GM23338 (cell line): ENCODE measurements at regions not wholly inside any gene's neighbourhood (a gene's known extent, or its start where the extent isn't known, plus 50 kb on each side); places are given as distances from the start of the nearest gene placed in this dataset.

ENCODE experiments used
- ATAC-seq: fragments of 200-7000 bp; cut with Tn5 transposase; 3 replicates; pipeline ENCODE4 v1.9.1; 2020
- DNase-seq: peaks from one replicate; pipeline ENCODE4 v3.0.0-alpha.2; 2015; ENCODE audit warnings: low spot score
- H2AFZ ChIP-seq: fragments of 200-600 bp; sonication (generic); 2 replicates; pipeline ENCODE4 v1.8.0; 2016; ENCODE audit warnings: antibody characterized with exemption, mild to moderate bottlenecking, moderate library complexity
- H3F3A ChIP-seq: fragments of 200-600 bp; sonication (generic); replicated peaks from 2 replicates; pipeline ENCODE4 v1.8.0; 2017; ENCODE audit warnings: antibody characterized with exemption, mixed run types, low read depth
- H3K27ac ChIP-seq: fragments of 200-600 bp; sonication (generic); 2 replicates; pipeline ENCODE4 v1.6.1; 2016; ENCODE audit warnings: low read depth
- H3K27me3 ChIP-seq: fragments of 200-600 bp; sonication (generic); 2 replicates; pipeline ENCODE4 v1.8.0; 2016; ENCODE audit warnings: mild to moderate bottlenecking, mixed run types, moderate library complexity; ENCODE audit not compliant: insufficient read depth
- H3K36me3 ChIP-seq: fragments of 200-600 bp; sonication (generic); 2 replicates; pipeline ENCODE4 v1.8.0; 2016; ENCODE audit warnings: mild to moderate bottlenecking; ENCODE audit not compliant: insufficient read depth
- H3K4me1 ChIP-seq: fragments of 200-600 bp; sonication (generic); 2 replicates; pipeline ENCODE4 v1.8.0; 2016; ENCODE audit warnings: mild to moderate bottlenecking, moderate library complexity; ENCODE audit not compliant: insufficient read depth
- H3K4me2 ChIP-seq: fragments of 200-600 bp; sonication (generic); 2 replicates; pipeline ENCODE4 v1.7.1; 2017; ENCODE audit warnings: mixed run types
- H3K4me3 ChIP-seq: fragments of 200-600 bp; sonication (generic); 2 replicates; pipeline ENCODE4 v1.6.1; 2016; ENCODE audit warnings: mixed run types
- H3K79me2 ChIP-seq: fragments of 200-600 bp; sonication (generic); replicated peaks from 2 replicates; pipeline ENCODE4 v1.8.0; 2017; ENCODE audit warnings: mild to moderate bottlenecking; ENCODE audit not compliant: insufficient read depth
- H3K9me2 ChIP-seq: fragments of 200-600 bp; sonication (generic); 2 replicates; pipeline ENCODE4 v1.8.0; 2017; ENCODE audit not compliant: insufficient read depth
- H4K20me1 ChIP-seq: fragments of 200-600 bp; sonication (generic); replicated peaks from 2 replicates; pipeline ENCODE4 v1.8.0; 2017; ENCODE audit warnings: mild to moderate bottlenecking; ENCODE audit not compliant: insufficient read depth
- H3K27ac Mint-ChIP-seq: 2 replicates; pipeline ENCODE4 v1.8.0; 2020; ENCODE audit warnings: inconsistent platforms, mild to moderate bottlenecking, moderate library complexity, mixed read lengths
- H3K27me3 Mint-ChIP-seq: 3 replicates; pipeline ENCODE4 v1.8.0; 2022; ENCODE audit warnings: low read depth, mild to moderate bottlenecking, moderate library complexity, mixed read lengths, inconsistent platforms; ENCODE audit not compliant: insufficient read depth, poor library complexity
- H3K36me3 Mint-ChIP-seq: 3 replicates; pipeline ENCODE4 v1.8.0; 2021; ENCODE audit warnings: low read depth, mild to moderate bottlenecking, inconsistent platforms, moderate library complexity, mixed read lengths
- H3K4me1 Mint-ChIP-seq: 3 replicates; pipeline ENCODE4 v1.8.0; 2020; ENCODE audit warnings: mild to moderate bottlenecking, inconsistent platforms, mixed read lengths
- H3K4me3 Mint-ChIP-seq: 3 replicates; pipeline ENCODE4 v1.8.0; 2021; ENCODE audit warnings: moderate library complexity, mild to moderate bottlenecking, inconsistent platforms, mixed read lengths
- H3K9me3 Mint-ChIP-seq: 3 replicates; pipeline ENCODE4 v1.8.0; 2020; ENCODE audit warnings: moderate library complexity, mild to moderate bottlenecking, inconsistent platforms, mixed read lengths
- CREB1 ChIP-seq: fragments of 250-450 bp; sonication (Bioruptor Pico); IDR thresholded peaks from 2 replicates; pipeline ENCODE4 v1.5.0; 2020; ENCODE audit warnings: low read depth, mild to moderate bottlenecking, moderate library complexity
- EZH2 ChIP-seq: fragments of 200-600 bp; sonication (generic); IDR thresholded peaks from one replicate; pipeline ENCODE4 v1.8.0; 2017; ENCODE audit warnings: antibody characterized with exemption, mild to moderate bottlenecking, low read depth; ENCODE audit not compliant: unreplicated experiment
- EZH2phosphoT487 ChIP-seq: fragments of 200-600 bp; sonication (generic); IDR thresholded peaks from one replicate; pipeline ENCODE4 v1.8.1; 2018; ENCODE audit warnings: antibody characterized with exemption; ENCODE audit not compliant: unreplicated experiment
- JUNB ChIP-seq: IDR thresholded peaks from one replicate; pipeline ENCODE4 v1.6.1; 2016; ENCODE audit warnings: antibody characterized with exemption; ENCODE audit not compliant: unreplicated experiment
- NANOG ChIP-seq: IDR thresholded peaks from 2 replicates; pipeline ENCODE4 v1.6.1; 2016; ENCODE audit warnings: antibody characterized with exemption, borderline replicate concordance
- POLR2AphosphoS5 ChIP-seq: IDR thresholded peaks from 2 replicates; pipeline ENCODE4 v1.6.1; 2016; ENCODE audit warnings: antibody characterized with exemption, low read depth
- STAT1 ChIP-seq: IDR thresholded peaks from one replicate; pipeline ENCODE4 v1.6.1; 2016; ENCODE audit warnings: antibody characterized with exemption; ENCODE audit not compliant: unreplicated experiment
- ZNF114 ChIP-seq: fragments of 250-450 bp; sonication (Bioruptor Pico); IDR thresholded peaks from 2 replicates; pipeline ENCODE4 v1.5.0; 2020; ENCODE audit warnings: mild to moderate bottlenecking, moderate library complexity
- ZNF331 ChIP-seq: fragments of 250-450 bp; sonication (Bioruptor Pico); IDR thresholded peaks from 2 replicates; pipeline ENCODE4 v1.5.0; 2020; ENCODE audit warnings: low read depth, mild to moderate bottlenecking, moderate library complexity
- TF ChIP-seq, protein P1 (sequence below), 2 experiments: fragments of 200-600 bp in 1 of 2; sonication (generic) in 1 of 2; conservative IDR thresholded peaks; 2 replicates each; pipeline versions ENCODE4 v1.5.1 to v1.6.1; 2016 to 2017; ENCODE audit warnings: antibody characterized with exemption in 2 of 2, low read depth in 2 of 2, mild to moderate bottlenecking in 2 of 2, moderate library complexity in 1 of 2
- TF ChIP-seq, protein P2 (sequence below): IDR thresholded peaks from one replicate; pipeline ENCODE4 v1.6.1; 2018; ENCODE audit warnings: antibody characterized with exemption; ENCODE audit not compliant: unreplicated experiment
- TF ChIP-seq, protein P3 (sequence below): IDR thresholded peaks from 2 replicates; pipeline ENCODE4 v1.6.1; 2016; ENCODE audit warnings: antibody characterized with exemption
- TF ChIP-seq, protein P4 (sequence below): fragments of 250-450 bp; sonication (Bioruptor Pico); IDR thresholded peaks from 2 replicates; pipeline ENCODE4 v1.5.0; 2020; ENCODE audit warnings: mild to moderate bottlenecking, moderate library complexity

DNA sequence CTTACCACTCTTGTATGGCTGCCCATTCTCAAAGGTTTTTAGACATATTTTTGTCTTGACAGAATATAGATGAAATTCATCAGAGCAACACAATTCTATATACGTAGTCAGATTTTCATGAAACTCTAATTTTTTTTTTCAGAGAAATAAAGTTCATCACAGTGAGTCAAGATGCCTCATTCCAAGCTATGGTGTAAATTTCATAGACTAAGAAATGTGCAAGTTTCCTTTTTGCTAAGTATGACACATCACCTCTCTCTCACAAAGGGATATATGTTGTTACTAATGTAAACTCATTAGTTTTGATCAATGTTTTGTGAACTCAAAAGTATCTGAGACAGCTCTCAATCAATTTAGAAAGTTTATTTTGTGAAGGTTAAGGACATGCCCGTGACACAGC lies 60.4 kb upstream of the ATXN3L start:
- Mint-ChIP-seq H3K9me3 (no peaks in the 10 kb centered on the region), H3K4me1 (peaks cover 20% of the 10 kb centered on the region; the same call in 2 of the 3 replicates), H3K36me3 (no peaks in the 10 kb centered on the region), H3K4me3 (no peak overlapping the region), H3K27ac (no peak overlapping the region), H3K27me3 (peaks cover 4% of the 10 kb centered on the region)
- no peaks in the 10 kb centered on the region for H3K27me3 ChIP-seq
- H3K4me1 ChIP-seq, result no peaks in the 10 kb centered on the region
- no peaks in the 10 kb centered on the region for H3K9me2 ChIP-seq
- no peak overlapping the region for H3K27ac ChIP-seq
- no peak for ATAC-seq
- H3K79me2 ChIP-seq, result no peaks in the 10 kb centered on the region
- H3K36me3 ChIP-seq, result no peaks in the 10 kb centered on the region
- H4K20me1 ChIP-seq, result no peaks in the 10 kb centered on the region
- TF ChIP-seq, protein P1, sequence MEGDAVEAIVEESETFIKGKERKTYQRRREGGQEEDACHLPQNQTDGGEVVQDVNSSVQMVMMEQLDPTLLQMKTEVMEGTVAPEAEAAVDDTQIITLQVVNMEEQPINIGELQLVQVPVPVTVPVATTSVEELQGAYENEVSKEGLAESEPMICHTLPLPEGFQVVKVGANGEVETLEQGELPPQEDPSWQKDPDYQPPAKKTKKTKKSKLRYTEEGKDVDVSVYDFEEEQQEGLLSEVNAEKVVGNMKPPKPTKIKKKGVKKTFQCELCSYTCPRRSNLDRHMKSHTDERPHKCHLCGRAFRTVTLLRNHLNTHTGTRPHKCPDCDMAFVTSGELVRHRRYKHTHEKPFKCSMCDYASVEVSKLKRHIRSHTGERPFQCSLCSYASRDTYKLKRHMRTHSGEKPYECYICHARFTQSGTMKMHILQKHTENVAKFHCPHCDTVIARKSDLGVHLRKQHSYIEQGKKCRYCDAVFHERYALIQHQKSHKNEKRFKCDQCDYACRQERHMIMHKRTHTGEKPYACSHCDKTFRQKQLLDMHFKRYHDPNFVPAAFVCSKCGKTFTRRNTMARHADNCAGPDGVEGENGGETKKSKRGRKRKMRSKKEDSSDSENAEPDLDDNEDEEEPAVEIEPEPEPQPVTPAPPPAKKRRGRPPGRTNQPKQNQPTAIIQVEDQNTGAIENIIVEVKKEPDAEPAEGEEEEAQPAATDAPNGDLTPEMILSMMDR (conservative IDR thresholded peaks at IDR 0.05; ENCODE audit: low read depth in 2 of 2), result no peak
- TF ChIP-seq POLR2AphosphoS5 (no peak), ZNF114 (CRISPR knock-in tag) (no peak), EZH2 (no peak), NANOG (no peak), JUNB (no peak), CREB1 (CRISPR knock-in tag) (no peak), STAT1 (no peak), ZNF331 (CRISPR knock-in tag) (no peak), EZH2phosphoT487 (no peak)
- TF ChIP-seq, protein P2, sequence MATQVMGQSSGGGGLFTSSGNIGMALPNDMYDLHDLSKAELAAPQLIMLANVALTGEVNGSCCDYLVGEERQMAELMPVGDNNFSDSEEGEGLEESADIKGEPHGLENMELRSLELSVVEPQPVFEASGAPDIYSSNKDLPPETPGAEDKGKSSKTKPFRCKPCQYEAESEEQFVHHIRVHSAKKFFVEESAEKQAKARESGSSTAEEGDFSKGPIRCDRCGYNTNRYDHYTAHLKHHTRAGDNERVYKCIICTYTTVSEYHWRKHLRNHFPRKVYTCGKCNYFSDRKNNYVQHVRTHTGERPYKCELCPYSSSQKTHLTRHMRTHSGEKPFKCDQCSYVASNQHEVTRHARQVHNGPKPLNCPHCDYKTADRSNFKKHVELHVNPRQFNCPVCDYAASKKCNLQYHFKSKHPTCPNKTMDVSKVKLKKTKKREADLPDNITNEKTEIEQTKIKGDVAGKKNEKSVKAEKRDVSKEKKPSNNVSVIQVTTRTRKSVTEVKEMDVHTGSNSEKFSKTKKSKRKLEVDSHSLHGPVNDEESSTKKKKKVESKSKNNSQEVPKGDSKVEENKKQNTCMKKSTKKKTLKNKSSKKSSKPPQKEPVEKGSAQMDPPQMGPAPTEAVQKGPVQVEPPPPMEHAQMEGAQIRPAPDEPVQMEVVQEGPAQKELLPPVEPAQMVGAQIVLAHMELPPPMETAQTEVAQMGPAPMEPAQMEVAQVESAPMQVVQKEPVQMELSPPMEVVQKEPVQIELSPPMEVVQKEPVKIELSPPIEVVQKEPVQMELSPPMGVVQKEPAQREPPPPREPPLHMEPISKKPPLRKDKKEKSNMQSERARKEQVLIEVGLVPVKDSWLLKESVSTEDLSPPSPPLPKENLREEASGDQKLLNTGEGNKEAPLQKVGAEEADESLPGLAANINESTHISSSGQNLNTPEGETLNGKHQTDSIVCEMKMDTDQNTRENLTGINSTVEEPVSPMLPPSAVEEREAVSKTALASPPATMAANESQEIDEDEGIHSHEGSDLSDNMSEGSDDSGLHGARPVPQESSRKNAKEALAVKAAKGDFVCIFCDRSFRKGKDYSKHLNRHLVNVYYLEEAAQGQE, result no peak
- TF ChIP-seq, protein P3, sequence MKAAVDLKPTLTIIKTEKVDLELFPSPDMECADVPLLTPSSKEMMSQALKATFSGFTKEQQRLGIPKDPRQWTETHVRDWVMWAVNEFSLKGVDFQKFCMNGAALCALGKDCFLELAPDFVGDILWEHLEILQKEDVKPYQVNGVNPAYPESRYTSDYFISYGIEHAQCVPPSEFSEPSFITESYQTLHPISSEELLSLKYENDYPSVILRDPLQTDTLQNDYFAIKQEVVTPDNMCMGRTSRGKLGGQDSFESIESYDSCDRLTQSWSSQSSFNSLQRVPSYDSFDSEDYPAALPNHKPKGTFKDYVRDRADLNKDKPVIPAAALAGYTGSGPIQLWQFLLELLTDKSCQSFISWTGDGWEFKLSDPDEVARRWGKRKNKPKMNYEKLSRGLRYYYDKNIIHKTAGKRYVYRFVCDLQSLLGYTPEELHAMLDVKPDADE, result no peak
- TF ChIP-seq, protein P4, sequence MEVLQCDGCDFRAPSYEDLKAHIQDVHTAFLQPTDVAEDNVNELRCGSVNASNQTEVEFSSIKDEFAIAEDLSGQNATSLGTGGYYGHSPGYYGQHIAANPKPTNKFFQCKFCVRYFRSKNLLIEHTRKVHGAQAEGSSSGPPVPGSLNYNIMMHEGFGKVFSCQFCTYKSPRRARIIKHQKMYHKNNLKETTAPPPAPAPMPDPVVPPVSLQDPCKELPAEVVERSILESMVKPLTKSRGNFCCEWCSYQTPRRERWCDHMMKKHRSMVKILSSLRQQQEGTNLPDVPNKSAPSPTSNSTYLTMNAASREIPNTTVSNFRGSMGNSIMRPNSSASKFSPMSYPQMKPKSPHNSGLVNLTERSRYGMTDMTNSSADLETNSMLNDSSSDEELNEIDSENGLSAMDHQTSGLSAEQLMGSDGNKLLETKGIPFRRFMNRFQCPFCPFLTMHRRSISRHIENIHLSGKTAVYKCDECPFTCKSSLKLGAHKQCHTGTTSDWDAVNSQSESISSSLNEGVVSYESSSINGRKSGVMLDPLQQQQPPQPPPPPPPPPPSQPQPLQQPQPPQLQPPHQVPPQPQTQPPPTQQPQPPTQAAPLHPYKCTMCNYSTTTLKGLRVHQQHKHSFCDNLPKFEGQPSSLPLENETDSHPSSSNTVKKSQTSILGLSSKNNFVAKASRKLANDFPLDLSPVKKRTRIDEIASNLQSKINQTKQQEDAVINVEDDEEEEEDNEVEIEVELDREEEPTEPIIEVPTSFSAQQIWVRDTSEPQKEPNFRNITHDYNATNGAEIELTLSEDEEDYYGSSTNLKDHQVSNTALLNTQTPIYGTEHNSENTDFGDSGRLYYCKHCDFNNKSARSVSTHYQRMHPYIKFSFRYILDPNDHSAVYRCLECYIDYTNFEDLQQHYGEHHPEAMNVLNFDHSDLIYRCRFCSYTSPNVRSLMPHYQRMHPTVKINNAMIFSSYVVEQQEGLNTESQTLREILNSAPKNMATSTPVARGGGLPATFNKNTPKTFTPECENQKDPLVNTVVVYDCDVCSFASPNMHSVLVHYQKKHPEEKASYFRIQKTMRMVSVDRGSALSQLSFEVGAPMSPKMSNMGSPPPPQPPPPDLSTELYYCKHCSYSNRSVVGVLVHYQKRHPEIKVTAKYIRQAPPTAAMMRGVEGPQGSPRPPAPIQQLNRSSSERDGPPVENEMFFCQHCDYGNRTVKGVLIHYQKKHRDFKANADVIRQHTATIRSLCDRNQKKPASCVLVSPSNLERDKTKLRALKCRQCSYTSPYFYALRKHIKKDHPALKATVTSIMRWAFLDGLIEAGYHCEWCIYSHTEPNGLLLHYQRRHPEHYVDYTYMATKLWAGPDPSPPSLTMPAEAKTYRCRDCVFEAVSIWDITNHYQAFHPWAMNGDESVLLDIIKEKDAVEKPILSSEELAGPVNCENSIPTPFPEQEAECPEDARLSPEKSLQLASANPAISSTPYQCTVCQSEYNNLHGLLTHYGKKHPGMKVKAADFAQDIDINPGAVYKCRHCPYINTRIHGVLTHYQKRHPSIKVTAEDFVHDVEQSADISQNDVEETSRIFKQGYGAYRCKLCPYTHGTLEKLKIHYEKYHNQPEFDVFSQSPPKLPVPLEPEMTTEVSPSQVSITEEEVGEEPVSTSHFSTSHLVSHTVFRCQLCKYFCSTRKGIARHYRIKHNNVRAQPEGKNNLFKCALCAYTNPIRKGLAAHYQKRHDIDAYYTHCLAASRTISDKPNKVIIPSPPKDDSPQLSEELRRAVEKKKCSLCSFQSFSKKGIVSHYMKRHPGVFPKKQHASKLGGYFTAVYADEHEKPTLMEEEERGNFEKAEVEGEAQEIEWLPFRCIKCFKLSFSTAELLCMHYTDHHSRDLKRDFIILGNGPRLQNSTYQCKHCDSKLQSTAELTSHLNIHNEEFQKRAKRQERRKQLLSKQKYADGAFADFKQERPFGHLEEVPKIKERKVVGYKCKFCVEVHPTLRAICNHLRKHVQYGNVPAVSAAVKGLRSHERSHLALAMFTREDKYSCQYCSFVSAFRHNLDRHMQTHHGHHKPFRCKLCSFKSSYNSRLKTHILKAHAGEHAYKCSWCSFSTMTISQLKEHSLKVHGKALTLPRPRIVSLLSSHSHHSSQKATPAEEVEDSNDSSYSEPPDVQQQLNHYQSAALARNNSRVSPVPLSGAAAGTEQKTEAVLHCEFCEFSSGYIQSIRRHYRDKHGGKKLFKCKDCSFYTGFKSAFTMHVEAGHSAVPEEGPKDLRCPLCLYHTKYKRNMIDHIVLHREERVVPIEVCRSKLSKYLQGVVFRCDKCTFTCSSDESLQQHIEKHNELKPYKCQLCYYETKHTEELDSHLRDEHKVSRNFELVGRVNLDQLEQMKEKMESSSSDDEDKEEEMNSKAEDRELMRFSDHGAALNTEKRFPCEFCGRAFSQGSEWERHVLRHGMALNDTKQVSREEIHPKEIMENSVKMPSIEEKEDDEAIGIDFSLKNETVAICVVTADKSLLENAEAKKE (CRISPR knock-in tag), result no peak
- H3F3A ChIP-seq, result no peaks in the 10 kb centered on the region
- DNase-seq, result no peak
- H2AFZ ChIP-seq, result no peak overlapping the region
- H3K4me2 ChIP-seq, result no peak overlapping the region
- H3K4me3 ChIP-seq, result no peak overlapping the region
